Hepatocyte (in vitro differentiated cells): ENCODE measurements at regions not wholly inside any gene's neighbourhood (a gene's known extent, or its start where the extent isn't known, plus 50 kb on each side); places are given as distances from the start of the nearest gene placed in this dataset.

Source experiments
- CTCF ChIP-seq: fragments of 200-600 bp; sonication (generic); IDR thresholded peaks from 2 replicates; pipeline ENCODE4 v1.5.1; 2016; ENCODE audit warnings: antibody characterized with exemption, mild to moderate bottlenecking; ENCODE audit not compliant: poor library complexity
- EZH2 ChIP-seq: fragments of 200-600 bp; sonication (generic); IDR thresholded peaks from 2 replicates; pipeline ENCODE4 v1.6.1; 2016; ENCODE audit warnings: antibody characterized with exemption, mild to moderate bottlenecking, borderline replicate concordance

GRCh38 chr14:53871951-53872350 is 84.7 kb downstream of the BMP4 start:
- TF ChIP-seq CTCF (no peak), EZH2 (no peak)
